ENCODE measurements at regions not wholly inside any gene's neighbourhood (a gene's known extent, or its start where the extent isn't known, plus 50 kb on each side); places are given as distances from the start of the nearest gene placed in this dataset.

DNA sequence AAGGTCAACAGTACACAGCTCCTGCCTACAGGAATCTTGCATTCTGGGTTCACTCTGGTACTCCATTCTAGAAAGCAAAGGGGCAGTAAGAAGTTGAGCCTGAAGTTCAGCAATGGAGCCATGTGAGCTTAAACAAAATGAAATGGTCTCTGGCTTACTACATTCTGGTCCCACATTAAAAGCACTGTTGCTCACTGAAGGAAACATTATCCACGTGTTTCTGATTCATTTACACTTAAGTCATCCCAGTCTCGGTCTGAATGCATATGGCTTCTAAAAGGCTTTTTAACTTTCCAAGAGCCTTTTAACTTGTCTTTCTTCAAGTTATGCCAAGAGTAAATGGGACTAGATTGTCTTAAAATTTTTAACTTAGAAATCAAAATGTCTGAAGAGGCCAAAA lies 177.8 kb downstream of the LNPK start:
- Histone ChIP-seq H3K4me2 (ENCODE audit: insufficient read depth in 1 of 2, low read depth in 2 of 2, low read length in 2 of 2) (no peak overlapping the region), H3K23ac (ENCODE audit: insufficient read length) (no peak overlapping the region), H2BK12ac (ENCODE audit: low read depth, low read length) (no peak overlapping the region), H2BK15ac (ENCODE audit: low read length) (no peak overlapping the region), H4K91ac (replicated peaks; ENCODE audit: insufficient read length, low read length) (no peak overlapping the region), H3K4me1 (replicated peaks in 1 of 4; ENCODE audit: control insufficient read depth in 3 of 4, insufficient read depth in 4 of 4, low read length in 3 of 4) (peaks cover 0 to 4% (median 1%) of the 10 kb centered on the region in 4 experiments; a peak in 2 of 7 replicates), H4K20me1 (replicated peaks in 1 of 2; ENCODE audit: control insufficient read depth in 1 of 2, insufficient read depth in 2 of 2, low read length in 2 of 2) (no peaks in the 10 kb centered on the region), H3K23me2 (ENCODE audit: low read depth, low read length) (no peaks in the 10 kb centered on the region; the same call in 1 of the 2 replicates), H3K27ac (ENCODE audit: low read depth, low read length) (no peak overlapping the region), H2BK5ac (ENCODE audit: low read depth, low read length) (no peak overlapping the region), H2BK20ac (ENCODE audit: low read length) (no peak overlapping the region), H4K8ac (ENCODE audit: extremely low read depth, insufficient read depth, low read length) (no peak overlapping the region), H3K79me1 (ENCODE audit: low read depth, low read length) (no peaks in the 10 kb centered on the region), H2BK120ac (replicated peaks; ENCODE audit: low read depth, low read length) (no peak overlapping the region), H2AFZ (ENCODE audit: low read length) (no peak overlapping the region), H3K79me2 (ENCODE audit: control insufficient read depth in 1 of 2, insufficient read depth in 2 of 2, low read length in 2 of 2) (no peaks in the 10 kb centered on the region), H3K14ac (ENCODE audit: insufficient read length) (no peak overlapping the region), H4K5ac (ENCODE audit: insufficient read length, low read depth, low read length) (no peak overlapping the region), H3K4ac (replicated peaks; ENCODE audit: insufficient read length, low read depth, low read length) (no peak overlapping the region), H3K9ac (replicated peaks in 1 of 4; ENCODE audit: extremely low read depth in 1 of 4, low read depth in 3 of 4, low read length in 3 of 4) (no peak overlapping the region), H3K4me3 (ENCODE audit: extremely low read depth in 1 of 4, insufficient read depth in 2 of 4, low read depth in 3 of 4, low read length in 4 of 4) (no peak overlapping the region), H3K9me3 (ENCODE audit: insufficient read depth in 2 of 2, low read depth in 1 of 2, low read length in 1 of 2) (no peaks in the 10 kb centered on the region), H2AK5ac (ENCODE audit: low read depth, low read length) (no peak overlapping the region), H3K36me3 (ENCODE audit: control insufficient read depth in 2 of 4, insufficient read depth in 4 of 4, low read length in 3 of 4) (no peaks in the 10 kb centered on the region; a peak in 1 of 8 replicates), H3K56ac (replicated peaks; ENCODE audit: insufficient read length, low read depth, low read length) (no peak overlapping the region), H3K18ac (ENCODE audit: extremely low read depth, low read length) (no peak overlapping the region), H3K27me3 (replicated peaks in 1 of 4; ENCODE audit: control insufficient read depth in 3 of 4, extremely low read depth in 1 of 4, insufficient read depth in 3 of 4, low read length in 3 of 4) (no peaks in the 10 kb centered on the region)
- WGBS, 2 experiments (ENCODE audit: extremely low coverage in 1 of 2, insufficient coverage in 1 of 2, insufficient read length in 1 of 2, insufficient replicate concordance in 2 of 2, low coverage in 1 of 2, low lambda C conversion rate in 2 of 2, missing lambda C conversion rate in 1 of 2) = 98% methylated on average over 2 of the region's 2 CpGs; no CpG with 5 or more reads in 1 of the 2 experiments
- TF ChIP-seq MAFK (IDR thresholded peaks at IDR 0.05; ENCODE audit: low read depth, low read length) = no peak
- no peak for TF ChIP-seq JUN (IDR thresholded peaks at IDR 0.05; ENCODE audit: low read depth, low read length)
- no peak for TF ChIP-seq SUZ12 (IDR thresholded peaks at IDR 0.05; ENCODE audit: low read length)
- TF ChIP-seq TCF12 (IDR thresholded peaks at IDR 0.05; ENCODE audit: low read depth, low read length) = no peak
- TF ChIP-seq EGR1 (IDR thresholded peaks at IDR 0.05; ENCODE audit: borderline replicate concordance, low read depth, low read length) = no peak
- CTCF ChIA-PET (ENCODE audit: partially characterized antibody) = interaction anchor here (1.9 kb wide), 1 partner anchor 21 kb away, joined by 7 read pairs; no protein-coding TSS in a partner anchor
- no peak for FAIRE-seq
- no peak for DNase-seq (ENCODE audit: low read depth in 1 of 2, low spot score in 2 of 2)
- POLR2A ChIA-PET (ENCODE audit: partially characterized antibody) = no interaction called here

All from H1 (cell line).